Bone marrow (tissue), 2 donors: ENCODE measurements at regions not wholly inside any gene's neighbourhood (a gene's known extent, or its start where the extent isn't known, plus 50 kb on each side); places are given as distances from the start of the nearest gene placed in this dataset.
"Not testable (repeated sequence)": the region's sequence is repeated elsewhere in the genome, so short reads cannot be mapped to it uniquely, and the experiment has no call there.

ENCODE experiments used
- DNase-seq, 2 donors: peaks; one replicate each; lab custom pipeline; 2025; lab: John Stamatoyannopoulos, UW

- no peak for DNase-seq
These were observed 171.6 kb downstream of the VAPA start for GRCh38 chr18:10085416-10085815.

GRCh38 chr18:10085876-10086275 lies 172.1 kb downstream of the VAPA start:
- DNase-seq = no peak

GRCh38 chr18:10086458-10087210 lies 172.8 kb downstream of the VAPA start:
- no peak for DNase-seq

GRCh38 chr18:10088734-10089133 lies 174.9 kb downstream of the VAPA start:
- no peak for DNase-seq

GRCh38 chr18:10089881-10090280 lies 176.1 kb downstream of the VAPA start:
- no peak for DNase-seq

- no peak for DNase-seq
These were observed 176.9 kb downstream of the VAPA start for GRCh38 chr18:10090668-10091067.

GRCh38 chr18:10093445-10093844 lies 179.6 kb downstream of the VAPA start:
- DNase-seq = no peak

- DNase-seq = no peak
These were observed 180.3 kb downstream of the VAPA start for GRCh38 chr18:10094154-10094553.

GRCh38 chr18:10094655-10095054 lies 180.8 kb downstream of the VAPA start:
- DNase-seq = no peak

- no peak for DNase-seq
These were observed 181.5 kb downstream of the VAPA start for GRCh38 chr18:10095356-10095755.

GRCh38 chr18:10099539-10100140 lies 185.8 kb downstream of the VAPA start:
- no peak for DNase-seq

GRCh38 chr18:10100196-10100595 lies 186.4 kb downstream of the VAPA start:
- no peak for DNase-seq

- DNase-seq = no peak
These were observed 187.3 kb downstream of the VAPA start for GRCh38 chr18:10100941-10101701.

- DNase-seq = no peak
These were observed 187.9 kb downstream of the VAPA start for GRCh38 chr18:10101729-10102128.

- not testable (repeated sequence) for DNase-seq
These were observed 191.3 kb downstream of the VAPA start for GRCh38 chr18:10105118-10105517.

- no peak for DNase-seq
These were observed 197.4 kb downstream of the VAPA start for GRCh38 chr18:10111191-10111590.

- DNase-seq = no peak
These were observed 198.1 kb downstream of the VAPA start for GRCh38 chr18:10111944-10112343.

- no peak for DNase-seq
These were observed 199.6 kb downstream of the VAPA start for GRCh38 chr18:10113121-10114022.

- no peak for DNase-seq
These were observed 201.1 kb downstream of the VAPA start for GRCh38 chr18:10114717-10115463.

- no peak for DNase-seq
These were observed 202.8 kb downstream of the VAPA start for GRCh38 chr18:10116574-10116973.

- no peak for DNase-seq
These were observed 205.7 kb downstream of the VAPA start for GRCh38 chr18:10119528-10119927.
